WTC11 (cell line): ENCODE measurements at regions not wholly inside any gene's neighbourhood (a gene's known extent, or its start where the extent isn't known, plus 50 kb on each side); places are given as distances from the start of the nearest gene placed in this dataset.

ENCODE experiments used
- AFF4 ChIP-seq: sonication (generic); formaldehyde crosslinking; IDR thresholded peaks from 2 replicates; pipeline ENCODE4 v1.8.1; 2023; ENCODE audit warnings: mild to moderate bottlenecking, missing genetic modification reagents, borderline replicate concordance
- CREM ChIP-seq: sonication (generic); formaldehyde crosslinking; IDR thresholded peaks from 2 replicates; pipeline ENCODE4 v1.8.1; 2022; ENCODE audit warnings: mild to moderate bottlenecking, missing genetic modification reagents, moderate library complexity
- CTCF ChIP-seq: fragments of 200-600 bp; IDR thresholded peaks from 2 replicates; pipeline ENCODE4 v1.8.0; 2022; ENCODE audit warnings: antibody characterized with exemption
- ERG ChIP-seq: fragments of 250-450 bp; sonication (Bioruptor Pico); IDR thresholded peaks from 2 replicates; pipeline ENCODE4 v1.8.0; 2021; ENCODE audit warnings: mild to moderate bottlenecking
- ETV6 ChIP-seq: sonication (generic); formaldehyde crosslinking; IDR thresholded peaks from 2 replicates; pipeline ENCODE4 v1.8.1; 2022; ENCODE audit warnings: mild to moderate bottlenecking, missing genetic modification reagents
- FOXJ3 ChIP-seq: sonication (generic); formaldehyde crosslinking; IDR thresholded peaks from 2 replicates; pipeline ENCODE4 v1.9.0; 2021; ENCODE audit warnings: missing genetic modification reagents, mild to moderate bottlenecking, borderline replicate concordance
- FOXP4 ChIP-seq: sonication (generic); formaldehyde crosslinking; IDR thresholded peaks from 2 replicates; pipeline ENCODE4 v1.8.0; 2022; ENCODE audit warnings: mild to moderate bottlenecking, missing genetic modification reagents
- MAX ChIP-seq: sonication (generic); formaldehyde crosslinking; IDR thresholded peaks from 2 replicates; pipeline ENCODE4 v1.8.0; 2022; ENCODE audit warnings: mild to moderate bottlenecking, missing genetic modification reagents
- NFE2L1 ChIP-seq: sonication (generic); formaldehyde crosslinking; IDR thresholded peaks from 2 replicates; pipeline ENCODE4 v1.8.1; 2023; ENCODE audit warnings: missing genetic modification reagents
- NR1H2 ChIP-seq: sonication (generic); formaldehyde crosslinking; IDR thresholded peaks from 2 replicates; pipeline ENCODE4 v1.9.0; 2021; ENCODE audit warnings: mild to moderate bottlenecking, moderate library complexity, missing genetic modification reagents
- USF2 ChIP-seq: sonication (generic); formaldehyde crosslinking; IDR thresholded peaks from 2 replicates; pipeline ENCODE4 v1.8.1; 2023; ENCODE audit warnings: mild to moderate bottlenecking, missing genetic modification reagents, moderate library complexity
- ZNF263 ChIP-seq: sonication (generic); formaldehyde crosslinking; IDR thresholded peaks from 2 replicates; pipeline ENCODE4 v1.8.1; 2022; ENCODE audit warnings: low read depth, mild to moderate bottlenecking, moderate library complexity, missing genetic modification reagents

GRCh38 chr12:77247542-77247941, 182.2 kb upstream of the E2F7 start:
- TF ChIP-seq MAX (CRISPR knock-in tag) (no peak), CTCF (no peak), USF2 (no peak), NFE2L1 (CRISPR knock-in tag) (no peak), ZNF263 (no peak), NR1H2 (CRISPR knock-in tag) (no peak), CREM (CRISPR knock-in tag) (no peak), AFF4 (CRISPR knock-in tag) (no peak), ETV6 (CRISPR knock-in tag) (no peak), FOXP4 (no peak), FOXJ3 (CRISPR knock-in tag) (no peak), ERG (CRISPR knock-in tag) (no peak)
